ENCODE measurements at regions not wholly inside any gene's neighbourhood (a gene's known extent, or its start where the extent isn't known, plus 50 kb on each side); places are given as distances from the start of the nearest gene placed in this dataset.

DNA sequence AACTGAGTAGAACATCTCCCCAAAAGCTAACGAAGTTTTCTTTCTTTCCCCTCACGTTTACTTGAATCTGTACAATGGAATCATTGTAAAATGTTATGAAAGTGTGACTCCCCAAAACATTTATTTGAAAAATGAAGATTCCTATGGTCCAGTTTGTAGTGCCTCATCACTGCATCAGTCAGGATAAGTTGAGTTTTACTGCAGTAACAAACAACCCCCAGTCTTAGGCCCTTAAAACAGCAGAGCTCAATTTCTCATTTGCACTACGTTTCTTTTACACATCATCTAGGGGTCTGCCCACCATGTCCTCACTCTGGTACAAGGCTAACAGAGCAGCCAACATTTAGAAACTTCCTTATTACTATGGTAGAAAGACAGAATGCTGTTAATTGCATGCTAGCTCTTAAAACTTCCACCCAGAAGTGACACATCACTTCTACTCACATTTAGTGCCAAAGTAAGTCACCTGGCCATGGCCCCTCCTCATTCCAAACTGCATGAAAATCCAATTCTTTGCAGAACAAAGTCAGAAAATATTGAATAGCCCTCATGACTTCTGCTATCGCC lies 546.4 kb downstream of the MED13L start:
- Histone ChIP-seq H3K27ac (no peak overlapping the region), H3K4me3 (no peak overlapping the region), H3K9me3 (no peaks in the 10 kb centered on the region), H3K36me3 (no peaks in the 10 kb centered on the region), H3K27me3 (replicated peaks; ENCODE audit: insufficient read depth) (no peaks in the 10 kb centered on the region), H3K4me1 (ENCODE audit: control insufficient read depth in 1 of 2, low read depth in 2 of 2) (no peaks in the 10 kb centered on the region)
- ATAC-seq (ENCODE audit: insufficient number of reproducible peaks, low FRiP score, low read depth): no peak
- DNase-seq (ENCODE audit: low spot score): no peak
- TF ChIP-seq CTCF (IDR thresholded peaks at IDR 0.05): no peak

DNA sequence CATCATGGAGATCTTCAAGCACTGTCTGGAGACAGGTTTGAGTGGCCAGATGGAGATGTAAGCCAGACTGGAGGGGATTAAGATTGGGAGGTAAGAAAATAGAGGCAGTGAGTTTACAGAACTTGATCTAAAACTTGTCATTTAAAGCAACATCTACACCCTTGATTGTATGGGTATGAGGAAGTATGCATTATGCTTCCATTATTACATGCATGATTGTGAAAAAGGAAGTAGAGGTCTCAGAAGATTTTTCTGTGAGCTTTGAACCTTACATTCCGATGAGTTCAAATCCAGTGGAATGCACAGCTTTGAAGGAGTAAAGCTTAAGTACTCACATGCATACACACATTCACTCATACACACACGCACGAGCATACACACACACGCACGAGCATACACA lies 550.8 kb downstream of the MED13L start:
- ATAC-seq (ENCODE audit: insufficient number of reproducible peaks, low FRiP score, low read depth): no peak

DNA sequence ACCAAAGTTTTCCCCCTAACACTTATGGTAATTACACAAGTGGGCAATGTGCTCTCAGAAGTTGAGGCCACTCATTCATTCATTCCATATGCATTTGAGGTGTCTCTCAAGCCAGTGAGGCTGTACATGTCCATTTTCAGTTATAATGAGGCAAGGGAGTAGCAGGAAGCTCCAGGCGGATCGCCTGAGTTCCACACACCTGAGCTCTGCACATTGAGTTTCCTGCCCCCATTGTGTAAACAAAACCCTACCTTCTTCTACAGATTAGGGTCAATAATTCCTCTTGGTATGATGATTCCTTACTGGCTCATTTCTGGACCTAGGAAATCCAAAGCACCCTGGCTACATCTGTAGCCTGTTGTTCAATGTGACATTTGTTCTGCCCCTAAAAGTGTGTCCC lies 555.3 kb downstream of the MED13L start:
- H3K27ac ChIP-seq: no peak overlapping the region
- ATAC-seq (ENCODE audit: insufficient number of reproducible peaks, low FRiP score, low read depth) (no peak), DNase-seq (ENCODE audit: low spot score) (no peak)
- H3K9me3 ChIP-seq: no peaks in the 10 kb centered on the region
- H3K36me3 ChIP-seq: no peaks in the 10 kb centered on the region
- no peak for TF ChIP-seq CTCF (IDR thresholded peaks at IDR 0.05)
- no peaks in the 10 kb centered on the region for H3K4me1 ChIP-seq (ENCODE audit: control insufficient read depth in 1 of 2, low read depth in 2 of 2)
- H3K27me3 ChIP-seq (replicated peaks; ENCODE audit: insufficient read depth): no peaks in the 10 kb centered on the region
- H3K4me3 ChIP-seq: no peak overlapping the region

More for the DNA sequence above, 550.8 kb downstream of the MED13L start:
- Histone ChIP-seq H3K36me3 (no peaks in the 10 kb centered on the region), H3K27me3 (replicated peaks; ENCODE audit: insufficient read depth) (no peaks in the 10 kb centered on the region), H3K27ac (no peak overlapping the region), H3K4me1 (ENCODE audit: control insufficient read depth in 1 of 2, low read depth in 2 of 2) (no peaks in the 10 kb centered on the region), H3K4me3 (no peak overlapping the region), H3K9me3 (no peaks in the 10 kb centered on the region)
- no peak for DNase-seq (ENCODE audit: low spot score)
- TF ChIP-seq CTCF (IDR thresholded peaks at IDR 0.05): no peak

GRCh38 chr12:115716551-115716950 lies 560.9 kb downstream of the MED13L start:
- no peaks in the 10 kb centered on the region for H3K4me1 ChIP-seq (ENCODE audit: control insufficient read depth in 1 of 2, low read depth in 2 of 2)
- H3K4me3 ChIP-seq: no peak overlapping the region
- H3K36me3 ChIP-seq: no peaks in the 10 kb centered on the region
- H3K9me3 ChIP-seq: no peaks in the 10 kb centered on the region
- no peaks in the 10 kb centered on the region for H3K27me3 ChIP-seq (replicated peaks; ENCODE audit: insufficient read depth)
- no peak for ATAC-seq (ENCODE audit: insufficient number of reproducible peaks, low FRiP score, low read depth)
- no peak overlapping the region for H3K27ac ChIP-seq
- TF ChIP-seq CTCF (IDR thresholded peaks at IDR 0.05): no peak
- DNase-seq (ENCODE audit: low spot score): no peak

GRCh38 chr12:115712676-115713075 lies 564.8 kb downstream of the MED13L start:
- no peak overlapping the region for H3K27ac ChIP-seq
- H3K27me3 ChIP-seq (replicated peaks; ENCODE audit: insufficient read depth): no peaks in the 10 kb centered on the region
- ATAC-seq (ENCODE audit: insufficient number of reproducible peaks, low FRiP score, low read depth) (no peak), DNase-seq (ENCODE audit: low spot score) (no peak)
- peaks cover 7 to 17% of the 10 kb centered on the region in 2 donors for H3K4me1 ChIP-seq (ENCODE audit: control insufficient read depth in 1 of 2, low read depth in 2 of 2)
- H3K9me3 ChIP-seq: no peaks in the 10 kb centered on the region
- no peaks in the 10 kb centered on the region for H3K36me3 ChIP-seq
- H3K4me3 ChIP-seq: no peak overlapping the region
- no peak for TF ChIP-seq CTCF (IDR thresholded peaks at IDR 0.05)

All from thoracic aorta (tissue), 2 donors.